ENCODE measurements at regions not wholly inside any gene's neighbourhood (a gene's known extent, or its start where the extent isn't known, plus 50 kb on each side); places are given as distances from the start of the nearest gene placed in this dataset.

- Histone ChIP-seq H3K27ac (no peak overlapping the region), H3K4me3 (no peak overlapping the region), H3K9me3 (no peaks in the 10 kb centered on the region), H3K36me3 (no peaks in the 10 kb centered on the region), H3K4me1 (no peaks in the 10 kb centered on the region), H3K27me3 (no peaks in the 10 kb centered on the region)
- ATAC-seq (no peak), DNase-seq (no peak)
- intact Hi-C loops (cut with DNase I): no loop called here
- TF ChIP-seq, protein P1, sequence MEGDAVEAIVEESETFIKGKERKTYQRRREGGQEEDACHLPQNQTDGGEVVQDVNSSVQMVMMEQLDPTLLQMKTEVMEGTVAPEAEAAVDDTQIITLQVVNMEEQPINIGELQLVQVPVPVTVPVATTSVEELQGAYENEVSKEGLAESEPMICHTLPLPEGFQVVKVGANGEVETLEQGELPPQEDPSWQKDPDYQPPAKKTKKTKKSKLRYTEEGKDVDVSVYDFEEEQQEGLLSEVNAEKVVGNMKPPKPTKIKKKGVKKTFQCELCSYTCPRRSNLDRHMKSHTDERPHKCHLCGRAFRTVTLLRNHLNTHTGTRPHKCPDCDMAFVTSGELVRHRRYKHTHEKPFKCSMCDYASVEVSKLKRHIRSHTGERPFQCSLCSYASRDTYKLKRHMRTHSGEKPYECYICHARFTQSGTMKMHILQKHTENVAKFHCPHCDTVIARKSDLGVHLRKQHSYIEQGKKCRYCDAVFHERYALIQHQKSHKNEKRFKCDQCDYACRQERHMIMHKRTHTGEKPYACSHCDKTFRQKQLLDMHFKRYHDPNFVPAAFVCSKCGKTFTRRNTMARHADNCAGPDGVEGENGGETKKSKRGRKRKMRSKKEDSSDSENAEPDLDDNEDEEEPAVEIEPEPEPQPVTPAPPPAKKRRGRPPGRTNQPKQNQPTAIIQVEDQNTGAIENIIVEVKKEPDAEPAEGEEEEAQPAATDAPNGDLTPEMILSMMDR (IDR thresholded peaks at IDR 0.05): no peak
Observed at GRCh38 chr20:6678101-6678500, 89.4 kb upstream of the BMP2 start.

GRCh38 chr20:6674831-6675230 is 92.7 kb upstream of the BMP2 start:
- no peak for ATAC-seq
- no peak overlapping the region for H3K4me3 ChIP-seq
- H3K4me1 ChIP-seq: no peaks in the 10 kb centered on the region
- DNase-seq: no peak
- TF ChIP-seq, protein P1 (IDR thresholded peaks at IDR 0.05): no peak
- no peaks in the 10 kb centered on the region for H3K36me3 ChIP-seq
- intact Hi-C loops (cut with DNase I): no loop called here
- no peaks in the 10 kb centered on the region for H3K9me3 ChIP-seq
- no peak overlapping the region for H3K27ac ChIP-seq
- no peaks in the 10 kb centered on the region for H3K27me3 ChIP-seq

DNA sequence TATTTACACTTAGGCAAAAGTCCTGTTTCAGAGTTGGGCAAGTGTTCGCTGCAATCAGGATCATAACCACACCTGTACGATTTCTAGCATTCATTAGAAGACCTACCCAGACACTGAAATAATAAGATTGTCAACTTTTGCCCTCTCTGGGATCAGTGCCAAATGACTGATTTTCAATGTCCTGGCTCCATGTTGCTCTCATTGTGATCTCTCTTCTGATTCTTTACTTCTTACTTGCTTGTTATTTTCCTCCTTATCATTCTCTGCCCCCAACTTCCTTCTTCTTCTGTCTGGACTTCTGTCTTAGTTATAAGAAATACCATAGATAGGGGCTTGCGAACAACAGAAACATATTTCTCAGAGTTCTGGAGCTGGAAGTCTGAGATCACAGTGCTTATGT is 94.4 kb upstream of the BMP2 start:
- intact Hi-C loops (cut with DNase I): no loop called here
- Histone ChIP-seq H3K4me3 (no peak overlapping the region), H3K4me1 (no peaks in the 10 kb centered on the region), H3K9me3 (no peaks in the 10 kb centered on the region), H3K27me3 (no peaks in the 10 kb centered on the region), H3K36me3 (no peaks in the 10 kb centered on the region), H3K27ac (no peak overlapping the region)
- DNase-seq (no peak), ATAC-seq (no peak)
- TF ChIP-seq, protein P1 (IDR thresholded peaks at IDR 0.05): no peak

DNA sequence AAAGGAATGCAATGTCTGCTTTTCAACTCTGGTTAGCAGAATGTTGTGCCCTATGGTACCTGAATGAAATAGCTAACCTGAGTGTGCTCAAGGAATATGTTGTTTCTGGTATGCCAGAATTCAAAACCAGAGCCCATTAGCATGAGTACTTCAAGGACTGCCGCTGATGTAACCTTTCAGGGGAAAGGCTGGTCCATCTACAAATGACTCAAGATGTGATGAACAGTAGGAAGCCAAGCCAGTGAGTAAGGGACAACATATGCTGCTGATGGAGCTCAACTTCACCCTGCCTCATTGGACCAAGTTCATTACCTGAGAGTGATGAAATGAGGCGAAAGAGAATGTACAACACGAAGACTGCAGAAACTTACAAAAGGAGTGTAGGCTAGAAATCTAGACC is 95.7 kb upstream of the BMP2 start:
- ATAC-seq: no peak
- TF ChIP-seq, protein P1 (IDR thresholded peaks at IDR 0.05): no peak
- Histone ChIP-seq H3K36me3 (no peaks in the 10 kb centered on the region), H3K27me3 (no peaks in the 10 kb centered on the region), H3K4me3 (no peak overlapping the region), H3K4me1 (no peaks in the 10 kb centered on the region), H3K9me3 (no peaks in the 10 kb centered on the region), H3K27ac (no peak overlapping the region)
- DNase-seq: no peak
- intact Hi-C loops (cut with DNase I): no loop called here

DNA sequence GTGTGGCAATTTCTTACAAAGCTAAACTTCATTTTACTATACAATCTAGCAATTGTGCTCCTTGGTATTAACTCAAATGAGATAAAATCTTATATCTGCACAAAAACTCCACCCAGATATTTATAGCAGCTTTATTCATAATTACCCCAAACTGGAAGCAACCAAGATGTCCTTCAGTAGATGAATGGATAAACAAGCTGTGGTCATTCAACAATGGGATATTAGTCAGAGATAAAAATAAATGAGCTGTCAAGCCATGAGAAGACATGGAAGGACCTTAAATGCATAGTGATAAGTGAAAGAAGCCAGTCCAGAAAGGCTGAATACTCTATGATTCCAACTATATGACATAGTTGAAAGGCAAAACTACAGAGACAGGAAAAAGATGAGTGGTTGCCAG is 98.9 kb upstream of the BMP2 start:
- Histone ChIP-seq H3K4me1 (no peaks in the 10 kb centered on the region), H3K36me3 (no peaks in the 10 kb centered on the region), H3K27me3 (no peaks in the 10 kb centered on the region), H3K9me3 (no peaks in the 10 kb centered on the region), H3K27ac (no peak overlapping the region), H3K4me3 (no peak overlapping the region)
- DNase-seq: no peak
- TF ChIP-seq, protein P1 (IDR thresholded peaks at IDR 0.05): no peak
- ATAC-seq: no peak
- intact Hi-C loops (cut with DNase I): no loop called here

Data from left lung (tissue), 4 donors.